GM21723 (cell line): ENCODE measurements at regions not wholly inside any gene's neighbourhood (a gene's known extent, or its start where the extent isn't known, plus 50 kb on each side); places are given as distances from the start of the nearest gene placed in this dataset.
"Not testable (repeated sequence)": the region's sequence is repeated elsewhere in the genome, so short reads cannot be mapped to it uniquely, and the experiment has no call there.

Source experiments
- ATAC-seq: cut with Tn5 transposase; IDR thresholded peaks from one replicate; pipeline ENCODE4 v1.9.1; 2021; ENCODE audit warnings: mild to moderate bottlenecking, moderate library complexity; ENCODE audit not compliant: unreplicated experiment

DNA sequence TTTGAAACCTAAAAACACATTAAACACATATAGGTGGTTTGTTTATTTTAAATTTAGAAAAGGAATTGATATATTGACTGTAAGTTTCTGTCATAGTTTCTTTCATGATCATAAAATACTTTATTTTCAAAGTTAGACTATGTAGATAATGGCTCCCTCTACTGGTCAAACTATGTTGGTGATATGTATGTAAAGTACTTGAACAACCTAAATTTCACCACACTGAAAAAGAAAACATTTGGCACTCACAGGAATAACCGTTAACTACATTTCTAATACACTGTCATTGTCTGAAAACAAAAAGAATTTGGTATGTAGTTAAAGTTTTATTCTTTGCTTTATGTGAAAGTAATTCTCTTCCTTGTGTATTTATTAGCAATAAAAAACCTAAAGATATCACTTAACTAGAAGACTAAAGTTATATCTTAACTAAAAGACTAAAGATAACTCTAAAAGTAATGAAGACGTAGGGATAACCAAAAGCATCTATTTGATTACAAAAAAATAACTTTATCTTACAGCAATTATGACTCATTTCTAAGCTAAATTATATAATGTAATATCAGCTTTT lies 427.5 kb downstream of the VGLL3 start:
- peak; percentile 63 for ATAC-seq

DNA sequence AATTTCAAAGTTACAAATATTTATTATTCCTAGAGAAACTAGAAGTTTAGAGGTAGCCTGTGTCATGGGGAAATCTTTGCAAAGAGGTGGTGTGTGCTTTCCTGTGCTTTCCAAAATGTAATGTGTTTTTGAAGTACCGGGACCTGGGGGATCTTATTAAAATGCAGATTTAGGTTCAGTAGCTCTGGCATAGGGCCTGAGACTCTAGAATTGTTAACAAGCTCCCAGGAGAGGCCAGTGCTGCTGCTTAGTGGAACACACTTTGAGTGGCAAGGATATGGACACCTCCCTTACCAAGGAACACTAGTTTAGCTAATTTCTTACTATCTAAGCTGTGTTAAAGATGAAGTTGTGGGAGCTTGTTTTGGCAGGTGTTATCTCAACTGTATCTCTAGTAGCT lies 428.9 kb downstream of the VGLL3 start:
- ATAC-seq = no peak

DNA sequence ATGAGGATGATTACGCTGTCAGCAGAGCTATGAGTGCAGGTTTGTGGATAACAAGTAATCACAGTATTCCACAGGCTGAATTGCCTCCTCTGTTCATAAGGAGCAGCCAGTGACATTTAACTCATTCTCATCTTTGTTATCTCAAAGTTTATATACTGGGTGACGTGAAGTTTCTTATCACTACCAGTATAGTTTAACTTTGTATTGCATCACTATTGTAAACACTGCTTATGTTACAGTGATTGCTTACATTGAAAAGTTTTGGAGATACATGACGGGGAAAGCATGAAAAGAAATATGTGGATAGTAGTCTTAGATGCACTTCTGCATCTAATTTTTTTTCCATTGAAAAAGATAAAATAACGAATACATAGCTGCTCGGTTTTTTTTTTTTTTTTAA lies 429.7 kb downstream of the VGLL3 start:
- ATAC-seq = no peak

DNA sequence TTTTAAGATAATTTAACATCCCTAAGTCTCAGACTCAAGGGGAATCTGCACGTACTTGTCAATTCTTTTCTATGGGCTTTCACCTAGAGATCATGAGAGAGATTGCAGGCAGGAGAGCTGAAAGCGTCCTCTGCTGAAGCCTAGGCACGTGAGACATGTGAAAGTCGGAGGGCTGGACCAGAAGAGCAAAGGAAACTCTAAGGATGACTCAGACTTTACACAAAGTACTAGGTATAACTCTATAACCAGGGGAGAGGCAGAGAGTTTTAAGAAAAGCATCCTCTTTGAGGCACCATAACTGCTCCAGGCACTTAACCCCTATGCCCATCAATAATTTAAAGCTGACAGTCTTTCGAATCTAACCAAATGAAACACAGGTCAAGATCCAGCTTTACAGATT lies 436.6 kb downstream of the VGLL3 start:
- no peak for ATAC-seq

DNA sequence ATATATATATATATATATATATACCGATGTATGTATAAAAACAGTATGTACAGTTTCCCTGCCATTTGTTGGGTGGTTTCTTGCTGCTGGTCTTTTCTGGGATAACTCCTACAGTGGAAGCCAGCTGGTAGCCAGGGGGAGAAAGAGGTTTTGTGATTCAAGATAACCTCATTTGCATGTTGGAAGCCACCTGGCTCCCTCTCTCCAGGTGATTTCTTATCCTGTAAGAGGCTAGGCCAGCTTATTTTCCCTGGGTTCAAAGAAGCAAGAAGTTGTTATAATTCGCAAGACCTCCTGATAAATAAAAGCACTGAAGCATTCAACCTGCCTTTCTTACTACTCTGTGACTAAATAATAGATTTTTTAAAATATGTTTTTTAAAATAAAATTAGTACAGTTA lies 443.3 kb downstream of the VGLL3 start:
- ATAC-seq = no peak

DNA sequence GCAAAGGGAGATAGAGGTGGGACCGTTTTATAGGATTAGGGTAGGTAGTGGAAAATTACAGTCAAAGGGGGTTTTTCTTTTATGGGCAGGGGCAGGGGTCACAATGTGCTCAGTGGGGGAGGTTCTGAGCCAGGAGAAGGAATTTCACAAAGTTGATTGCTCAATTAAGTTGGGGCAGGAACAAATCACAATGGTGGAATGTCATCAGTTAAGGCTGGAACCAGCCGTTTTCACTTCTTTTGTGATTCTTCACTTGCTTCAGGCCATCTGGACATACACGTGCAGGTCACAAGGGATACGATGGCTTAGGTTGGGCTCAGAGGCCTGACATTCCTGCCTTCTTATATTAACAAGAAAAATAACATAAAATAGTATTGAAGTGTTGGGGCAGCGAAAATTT lies 453.8 kb downstream of the VGLL3 start:
- ATAC-seq = no peak

DNA sequence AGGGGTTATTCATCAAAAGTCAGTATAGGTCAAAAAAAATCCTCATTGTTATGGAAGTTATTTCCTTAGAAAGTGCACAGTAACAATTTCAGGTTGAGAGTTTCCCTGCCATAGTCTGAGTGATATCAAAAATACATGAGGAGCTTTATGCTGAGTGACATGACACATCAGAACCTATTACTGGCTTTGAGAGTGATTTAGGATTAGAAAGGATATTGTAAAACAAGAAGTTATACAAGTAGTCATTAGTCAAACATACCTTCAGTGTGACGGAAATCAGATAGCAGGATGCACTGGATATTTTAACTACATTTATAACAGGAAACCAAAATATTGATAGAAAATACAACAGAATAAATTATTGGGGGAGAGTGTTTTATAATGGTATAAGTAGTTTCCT lies 471.1 kb downstream of the VGLL3 start:
- ATAC-seq = no peak

DNA sequence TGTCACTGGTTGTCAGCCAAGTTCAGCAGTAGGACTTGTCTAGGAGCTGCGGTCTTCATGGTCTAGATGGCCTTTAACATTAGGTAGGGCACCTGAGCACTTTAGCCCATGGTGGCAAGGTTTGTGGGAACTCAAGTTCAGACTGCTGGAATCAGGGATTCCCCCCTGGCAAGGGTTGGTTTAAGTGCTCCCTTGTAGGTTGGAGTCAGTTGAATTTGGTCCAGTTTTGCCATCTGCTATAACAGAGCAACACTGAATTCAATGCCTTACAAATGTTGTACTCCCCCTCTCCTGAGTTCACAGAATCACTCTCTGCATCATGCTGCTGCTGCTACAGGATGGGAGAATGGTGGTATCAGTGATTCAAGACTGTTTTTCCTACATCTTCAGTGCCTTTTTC lies 509.3 kb downstream of the VGLL3 start:
- ATAC-seq = no peak

DNA sequence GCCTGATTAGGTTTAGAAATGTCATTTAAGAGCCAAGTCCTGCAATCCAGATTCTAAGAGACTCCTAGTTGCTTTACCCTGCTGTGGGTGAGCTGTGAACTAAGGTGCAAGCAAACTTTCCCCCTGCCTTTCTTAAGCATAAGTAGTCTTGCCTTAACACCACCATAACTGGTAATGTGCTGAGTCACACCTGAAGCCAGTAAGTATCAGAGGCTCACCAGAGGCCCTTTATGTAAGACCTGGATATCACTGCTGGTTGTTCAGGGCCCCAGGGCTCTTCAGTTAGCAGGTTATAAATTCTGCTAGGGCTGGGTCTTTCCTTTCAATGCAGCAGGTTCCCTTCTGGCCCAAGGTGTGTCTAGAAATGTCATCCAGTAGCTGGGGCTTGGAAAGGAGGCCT lies 509.9 kb downstream of the VGLL3 start:
- ATAC-seq = no peak

DNA sequence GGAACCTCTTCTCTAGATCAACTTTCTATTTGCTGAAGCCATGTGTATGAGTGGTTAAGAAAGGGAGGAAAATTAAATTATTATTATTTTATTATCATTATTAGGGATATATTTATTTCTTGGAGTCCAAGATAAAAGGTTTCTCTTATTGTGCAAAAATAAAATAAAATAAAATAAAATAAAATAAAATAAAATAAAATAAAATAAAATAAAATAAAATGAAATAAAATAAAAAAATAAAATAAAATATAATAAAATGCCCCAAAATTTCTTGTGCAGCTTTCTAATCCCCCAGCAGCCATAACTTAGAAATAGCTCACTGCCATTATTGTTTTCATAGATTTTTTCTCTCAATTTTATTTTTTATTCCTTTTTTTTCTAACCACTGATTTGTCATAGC lies 526.8 kb downstream of the VGLL3 start:
- ATAC-seq = no peak

DNA sequence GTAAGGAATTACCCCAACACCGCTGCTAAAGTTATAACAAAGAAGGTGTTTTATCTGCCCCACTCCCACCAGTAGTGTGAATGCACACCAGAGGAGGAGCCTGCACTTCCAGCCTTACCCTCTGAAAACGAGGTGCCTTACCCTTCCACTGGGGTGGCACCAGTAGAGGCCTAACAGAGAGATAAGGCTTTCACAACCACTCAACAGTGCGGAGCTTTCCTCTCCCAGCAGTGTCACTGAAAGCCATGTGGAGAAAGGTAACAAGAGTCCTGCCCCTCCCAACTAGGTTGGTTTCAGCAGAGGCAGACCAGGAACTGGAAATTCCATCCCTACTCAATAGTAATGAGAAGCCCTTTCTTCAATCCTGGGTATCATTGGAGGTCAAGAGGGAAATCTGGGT lies 539.2 kb downstream of the VGLL3 start:
- ATAC-seq = no peak

DNA sequence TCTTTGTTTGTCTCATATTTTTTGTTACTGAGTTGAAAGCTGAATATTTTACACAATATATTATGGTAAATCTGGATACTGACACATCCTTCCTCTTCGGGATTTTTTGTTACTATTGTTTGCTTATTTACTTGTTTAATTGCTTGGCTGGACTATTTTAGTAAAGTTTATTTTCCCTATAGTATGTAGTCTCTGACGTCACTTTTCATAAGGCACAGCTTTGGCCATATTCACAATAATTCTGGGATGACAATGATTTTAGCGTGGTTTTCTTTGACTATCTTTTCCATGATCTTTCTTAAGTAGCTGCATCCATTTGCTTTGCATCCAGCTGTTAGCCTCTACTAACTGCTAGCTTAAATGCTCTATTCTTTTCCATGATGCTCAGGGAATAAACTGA lies 552.4 kb downstream of the VGLL3 start:
- ATAC-seq = no peak

DNA sequence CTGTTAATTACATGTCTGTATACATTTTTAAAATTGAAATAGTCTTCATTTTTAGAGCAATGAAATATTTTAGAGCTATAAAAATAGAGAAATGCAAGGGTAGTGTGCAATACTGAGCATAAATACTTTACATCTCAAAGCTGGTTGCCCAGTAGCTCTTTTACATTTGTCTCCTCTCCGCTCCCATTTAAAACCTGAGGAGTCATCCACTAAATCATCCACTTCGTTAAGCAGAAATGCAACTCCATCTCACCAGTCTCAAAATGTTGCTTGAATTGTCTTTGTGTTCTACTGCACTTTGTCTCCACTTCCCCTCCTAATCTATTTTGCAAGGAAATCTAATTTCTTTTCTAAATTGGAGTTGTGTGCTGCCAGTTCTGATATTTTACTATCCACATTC lies 563.6 kb downstream of the VGLL3 start:
- ATAC-seq = no peak

DNA sequence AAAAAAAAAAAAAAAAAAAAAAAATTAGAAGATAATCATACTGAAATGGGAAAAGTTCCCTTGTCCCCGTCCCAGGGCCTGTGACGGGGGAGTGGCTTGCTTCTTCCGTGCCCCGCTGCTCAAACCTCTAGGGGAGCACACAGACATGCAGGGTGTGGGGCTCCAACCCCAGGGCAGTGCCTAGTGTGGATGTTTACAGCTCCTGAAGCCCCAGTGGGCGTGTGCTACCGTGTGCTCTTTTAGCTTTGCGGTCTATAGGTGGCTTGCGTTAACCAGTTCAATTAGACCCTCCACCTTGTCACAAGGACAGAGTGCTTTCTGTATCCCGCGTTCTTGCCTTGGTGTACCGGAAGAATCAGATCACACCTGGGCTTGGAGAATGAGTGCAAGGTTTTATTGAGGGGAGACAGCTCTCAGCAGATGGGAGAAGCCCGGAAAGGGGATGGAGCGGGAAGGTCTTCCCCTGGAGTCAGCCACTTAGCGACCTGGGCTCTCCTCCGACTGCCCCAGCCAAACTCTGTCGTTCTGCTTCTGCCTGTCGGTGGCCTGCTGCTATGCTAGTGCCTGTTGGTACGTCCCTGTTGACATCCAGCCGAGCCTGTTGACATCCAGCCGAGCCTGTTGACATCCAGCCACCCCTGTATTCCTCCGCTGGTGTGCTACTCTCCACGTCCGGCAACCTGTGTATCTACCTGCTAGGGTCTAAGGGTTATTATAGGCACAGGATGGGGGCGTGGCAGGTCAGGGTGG lies 569.8 kb downstream of the VGLL3 start:
- no peak for ATAC-seq

DNA sequence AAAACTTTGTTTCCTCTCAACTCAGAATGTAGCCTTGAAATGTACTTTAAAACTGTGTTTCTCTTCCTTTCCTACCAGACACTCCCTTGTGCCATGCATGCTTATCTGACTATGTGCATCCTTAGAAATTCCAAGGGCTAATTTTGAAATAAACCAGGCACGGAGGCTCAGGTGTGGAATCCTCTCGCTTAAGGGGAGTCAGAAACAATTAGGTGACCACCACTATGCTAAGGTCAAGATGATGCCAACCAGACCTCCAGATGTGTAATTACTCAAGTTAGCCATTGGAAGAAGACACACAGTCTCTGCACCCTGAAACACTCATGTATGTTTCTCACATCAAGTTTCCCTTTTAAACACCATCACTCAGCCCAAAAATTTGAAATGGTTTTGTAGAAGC lies 572.1 kb downstream of the VGLL3 start:
- no peak for ATAC-seq

DNA sequence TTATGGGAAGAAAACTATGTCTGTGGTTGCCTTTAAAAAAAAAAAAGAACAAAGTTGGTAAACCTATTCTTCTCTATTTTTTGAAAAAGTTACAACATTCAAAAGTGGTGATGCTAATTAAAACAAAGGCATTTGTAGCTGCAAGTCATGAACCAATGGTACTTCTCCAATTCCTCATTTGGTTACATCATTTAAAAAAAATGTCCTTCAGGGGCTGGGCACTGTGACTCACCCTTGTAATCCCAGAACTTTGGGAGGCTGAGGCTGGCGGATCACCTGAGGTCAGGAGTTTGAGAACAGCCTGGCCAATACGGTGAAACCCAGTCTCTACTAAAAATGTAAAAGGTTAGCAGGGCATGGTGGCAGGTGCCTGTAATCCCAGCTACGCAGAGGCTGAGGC lies 574.6 kb downstream of the VGLL3 start:
- no peak for ATAC-seq

DNA sequence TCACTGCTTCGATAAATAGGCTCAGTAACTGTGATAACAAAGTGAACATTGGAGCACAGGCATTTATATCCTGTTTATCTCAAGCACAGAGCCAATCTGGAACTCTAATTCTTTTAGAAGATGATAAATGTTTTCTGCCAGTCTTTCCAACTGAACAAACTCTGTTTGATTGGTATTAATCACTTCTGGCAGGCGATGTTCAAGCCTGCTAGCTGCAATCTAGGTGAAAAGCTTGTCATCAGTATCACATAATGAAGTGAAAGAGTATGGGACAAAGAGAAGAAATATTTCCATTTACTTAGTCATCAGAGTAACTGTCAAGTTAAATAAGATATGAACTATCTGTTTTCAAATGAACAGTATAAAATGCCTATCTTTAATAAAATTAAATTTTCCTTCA lies 577.3 kb downstream of the VGLL3 start:
- ATAC-seq = no peak

DNA sequence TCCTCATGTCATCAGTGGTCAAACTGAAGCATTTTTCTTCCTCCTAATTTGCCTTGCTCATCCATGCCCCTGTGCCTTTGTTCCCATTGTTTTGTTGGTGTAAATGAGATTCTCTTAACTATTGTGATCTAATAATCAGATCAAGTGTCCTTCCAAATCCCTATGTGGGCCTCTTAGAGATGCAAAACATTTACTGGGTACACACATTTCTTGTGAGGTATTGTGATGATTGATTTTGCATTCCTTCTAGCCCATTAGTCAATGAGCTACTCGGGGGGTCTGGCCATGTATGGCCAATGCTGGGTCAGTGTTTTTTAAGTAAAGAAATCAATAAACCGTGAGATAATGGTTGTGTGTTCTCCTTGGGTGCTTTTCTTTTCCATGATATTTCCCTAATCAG lies 580.4 kb downstream of the VGLL3 start:
- ATAC-seq = no peak

DNA sequence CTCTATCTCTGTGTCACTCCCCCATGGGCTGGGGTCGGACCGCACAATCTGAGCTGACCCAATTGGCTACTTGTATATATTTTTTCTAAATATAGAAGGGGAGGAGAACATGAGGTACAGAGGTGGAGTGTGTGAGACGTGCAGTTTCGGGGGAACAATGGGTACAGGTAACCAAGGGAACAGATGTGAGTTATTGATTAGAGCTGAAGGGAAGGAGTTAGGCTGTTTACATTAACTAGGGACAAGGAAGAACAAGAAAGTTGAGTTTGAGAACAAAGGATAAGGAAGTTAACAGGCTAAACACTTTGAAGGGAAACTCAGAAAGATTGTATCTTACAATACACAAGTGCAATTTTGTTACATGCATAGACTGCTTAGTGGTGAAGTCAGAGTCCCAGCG lies 601.2 kb downstream of the VGLL3 start:
- ATAC-seq = not testable (repeated sequence)

DNA sequence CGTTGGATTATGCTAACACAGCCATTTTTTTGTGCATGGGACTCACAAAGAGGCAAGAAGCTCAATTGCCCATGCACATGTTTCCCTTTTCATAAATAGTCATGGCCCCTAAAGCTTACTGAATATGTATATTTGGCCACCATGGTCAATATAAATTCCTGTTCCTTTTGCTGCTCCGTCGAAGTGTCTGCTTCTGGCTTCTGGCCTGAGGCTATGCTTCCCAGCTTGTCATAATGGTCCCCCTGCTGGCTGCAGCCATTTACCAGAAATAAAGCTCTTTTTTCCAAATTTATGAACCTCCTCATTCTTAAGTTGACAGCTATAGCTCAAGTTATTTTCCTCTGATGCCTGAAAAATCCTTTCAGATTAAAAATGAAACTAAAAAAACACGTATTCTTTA lies 602.1 kb downstream of the VGLL3 start:
- ATAC-seq = no peak

DNA sequence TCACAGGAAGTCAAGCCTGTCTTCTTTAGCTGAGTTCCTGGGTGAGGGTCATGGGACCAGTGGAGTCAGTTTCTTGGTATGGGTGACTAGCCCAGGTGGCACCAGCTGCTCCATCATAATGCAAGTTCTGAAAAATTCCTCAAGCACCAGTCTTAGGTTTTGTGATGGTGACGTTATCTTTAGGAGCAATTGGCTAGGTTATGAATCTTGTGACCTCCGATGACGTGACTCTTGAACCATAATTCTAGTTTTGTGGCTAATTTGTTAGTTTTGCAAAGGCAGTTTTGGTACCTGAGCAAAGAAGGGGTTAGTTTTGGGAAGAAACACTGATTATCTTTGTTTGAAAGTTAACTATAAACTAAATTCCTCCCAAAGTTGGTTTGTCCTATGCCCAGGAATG lies 608.4 kb downstream of the VGLL3 start:
- ATAC-seq = no peak

DNA sequence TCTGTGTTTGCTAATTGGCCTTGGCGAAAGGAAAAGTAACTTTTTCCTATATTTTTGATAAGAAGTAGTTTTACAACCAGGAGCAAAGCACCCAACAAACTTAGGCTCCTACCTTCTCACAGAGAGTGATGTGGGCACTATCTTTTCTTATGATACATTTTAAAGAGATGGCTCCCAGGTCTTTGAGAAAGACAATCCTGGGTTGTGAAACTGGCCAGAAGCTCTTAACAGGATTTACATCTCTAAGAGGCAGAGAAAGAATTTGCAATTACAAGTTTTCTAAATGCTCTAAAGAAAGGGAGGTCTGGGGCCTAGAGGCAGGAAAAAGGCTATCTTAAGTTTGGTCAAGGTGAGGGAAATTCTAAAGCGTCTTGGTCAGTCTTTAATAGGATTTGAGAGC lies 609.7 kb downstream of the VGLL3 start:
- ATAC-seq = no peak

DNA sequence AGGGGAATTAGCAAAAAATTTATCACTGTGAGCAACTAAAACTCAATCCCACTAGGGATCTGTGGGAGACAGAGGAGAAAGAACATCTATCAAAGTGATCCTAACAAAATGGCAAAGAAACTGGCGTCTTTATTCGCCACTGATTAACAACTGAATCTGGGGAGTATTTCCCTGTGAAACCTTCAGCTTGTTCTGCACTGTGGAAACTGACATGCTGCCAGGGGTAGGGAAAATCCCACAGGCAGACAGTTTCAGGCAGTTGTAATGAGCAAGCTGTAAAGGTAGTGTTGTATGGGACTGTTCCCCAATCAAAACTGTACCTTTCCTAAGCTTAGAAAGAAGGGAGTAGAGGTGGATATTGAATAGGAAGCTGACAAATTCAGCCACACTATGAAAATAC lies 611.7 kb downstream of the VGLL3 start:
- no peak for ATAC-seq
